ENCODE measurements at regions not wholly inside any gene's neighbourhood (a gene's known extent, or its start where the extent isn't known, plus 50 kb on each side); places are given as distances from the start of the nearest gene placed in this dataset.

GRCh38 chr9:129341171-129341986, 163.3 kb upstream of the IER5L start:
- TF ChIP-seq FOXA1 (IDR thresholded peaks at IDR 0.05) (no peak), CTCF (IDR thresholded peaks at IDR 0.05; ENCODE audit: low read depth, low read length, missing input control) (no peak), RAD21 (IDR thresholded peaks at IDR 0.05) (no peak), MAX (IDR thresholded peaks at IDR 0.05) (no peak), JUND (IDR thresholded peaks at IDR 0.05) (no peak), YY1 (IDR thresholded peaks at IDR 0.05) (no peak), ZBTB33 (IDR thresholded peaks at IDR 0.05) (no peak), ATF3 (IDR thresholded peaks at IDR 0.05) (no peak), REST (IDR thresholded peaks at IDR 0.05) (no peak), NR2F2 (IDR thresholded peaks at IDR 0.05) (no peak), TAF1 (conservative IDR thresholded peaks at IDR 0.05) (no peak), EGR1 (IDR thresholded peaks at IDR 0.05; ENCODE audit: low read depth in 2 of 2) (no peak), SP1 (IDR thresholded peaks at IDR 0.05) (no peak), HNF4A (conservative IDR thresholded peaks at IDR 0.05) (no peak)
